H1 (cell line): ENCODE measurements at regions not wholly inside any gene's neighbourhood (a gene's known extent, or its start where the extent isn't known, plus 50 kb on each side); places are given as distances from the start of the nearest gene placed in this dataset.

ENCODE experiments used
- CTCF ChIA-PET: fragments of 300-600 bp; sonication (Branson Sonifier 250); formaldehyde crosslinking; loops from one replicate; lab custom pipeline; 2021; ENCODE audit not compliant: partially characterized antibody; lab: Charles Lee
- POLR2A ChIA-PET: fragments of 300-600 bp; sonication (Branson Sonifier 250); formaldehyde crosslinking; loops from one replicate; lab custom pipeline; 2021; ENCODE audit warnings: inconsistent platforms; ENCODE audit not compliant: partially characterized antibody; lab: Charles Lee
- DNase-seq, 2 experiments: peaks; one replicate each; pipeline versions ENCODE4 v3.0.0 to v3.0.0-alpha.2; 2010 to 2022; ENCODE audit warnings: low spot score in 2 of 2, low read depth in 1 of 2, mixed read lengths in 1 of 2
- FAIRE-seq: peaks from 2 replicates; lab custom pipeline; 2011; peaks lifted over from hg19 to GRCh38; lab: Jason Lieb, UNC
- H2AFZ ChIP-seq: 2 replicates; pipeline ENCODE4 v1.8.1; 2012; ENCODE audit warnings: low read length, inconsistent platforms
- H2AK5ac ChIP-seq: 2 replicates; pipeline ENCODE4 v1.6.1; 2013; ENCODE audit warnings: low read depth, low read length
- H2BK120ac ChIP-seq: replicated peaks from 2 replicates; pipeline ENCODE3; 2013; ENCODE audit warnings: low read depth, low read length, inconsistent platforms
- H2BK12ac ChIP-seq: 2 replicates; pipeline ENCODE4 v1.6.1; 2013; ENCODE audit warnings: low read depth, low read length
- H2BK15ac ChIP-seq: 2 replicates; pipeline ENCODE4 v1.6.1; 2013; ENCODE audit warnings: low read length
- H2BK20ac ChIP-seq: 2 replicates; pipeline ENCODE4 v1.6.1; 2013; ENCODE audit warnings: low read length
- H2BK5ac ChIP-seq: 2 replicates; pipeline ENCODE4 v1.6.1; 2013; ENCODE audit warnings: low read depth, low read length
- H3K14ac ChIP-seq: 2 replicates; pipeline ENCODE4 v1.6.1; 2013; ENCODE audit warnings: inconsistent platforms; ENCODE audit not compliant: insufficient read length
- H3K18ac ChIP-seq: 2 replicates; pipeline ENCODE4 v1.6.1; 2013; ENCODE audit warnings: low read length; ENCODE audit errors: extremely low read depth
- H3K23ac ChIP-seq: 2 replicates; pipeline ENCODE4 v1.6.1; 2013; ENCODE audit warnings: inconsistent platforms; ENCODE audit not compliant: insufficient read length
- H3K23me2 ChIP-seq: 2 replicates; pipeline ENCODE4 v1.6.1; 2013; ENCODE audit warnings: low read depth, low read length
- H3K27ac ChIP-seq: 2 replicates; pipeline ENCODE4 v1.6.1; 2011; ENCODE audit warnings: low read depth, low read length, inconsistent platforms
- H3K27me3 ChIP-seq, 4 experiments: replicated peaks in 1 of 4; 1 replicate in 1 of 4; 2 replicates in 3 of 4; pipeline versions ENCODE4 v1.6.1 to v1.8.1; 2011 to 2013; ENCODE audit warnings: low read length in 3 of 4, mild to moderate bottlenecking in 3 of 4, inconsistent platforms in 2 of 4, mixed read lengths in 2 of 4, moderate library complexity in 1 of 4; ENCODE audit not compliant: control insufficient read depth in 3 of 4, insufficient read depth in 3 of 4; ENCODE audit errors: extremely low read depth in 1 of 4
- H3K36me3 ChIP-seq, 4 experiments: 2 replicates each; pipeline versions ENCODE4 v1.6.1 to v1.8.1; 2011 to 2013; ENCODE audit warnings: mild to moderate bottlenecking in 4 of 4, low read length in 3 of 4, moderate library complexity in 2 of 4, control low read depth in 1 of 4, inconsistent platforms in 1 of 4; ENCODE audit not compliant: insufficient read depth in 4 of 4, control insufficient read depth in 2 of 4
- H3K4ac ChIP-seq: replicated peaks from 2 replicates; pipeline ENCODE3; 2013; ENCODE audit warnings: low read length, low read depth, mixed read lengths, inconsistent platforms; ENCODE audit not compliant: insufficient read length
- H3K4me1 ChIP-seq, 4 experiments: replicated peaks in 1 of 4; 1 replicate in 1 of 4; 2 replicates in 3 of 4; pipeline versions ENCODE4 v1.6.1 to v1.8.1; 2011 to 2013; ENCODE audit warnings: low read length in 3 of 4, inconsistent platforms in 2 of 4, mixed read lengths in 1 of 4; ENCODE audit not compliant: insufficient read depth in 4 of 4, control insufficient read depth in 3 of 4
- H3K4me2 ChIP-seq, 2 experiments: 2 replicates each; pipeline versions ENCODE4 v1.6.1 to v1.8.1; 2011 to 2013; ENCODE audit warnings: low read depth in 2 of 2, low read length in 2 of 2, control low read depth in 1 of 2, inconsistent platforms in 1 of 2, mild to moderate bottlenecking in 1 of 2; ENCODE audit not compliant: insufficient read depth in 1 of 2
- H3K4me3 ChIP-seq, 4 experiments: fragments of 200-600, 300-600 bp in 1 of 4; sonication (generic), shearing (Covaris generic), sonication (Bioruptor Twin) in 1 of 4; 2 replicates each; pipeline versions ENCODE4 v1.5.1 to v1.8.1; 2011 to 2016; ENCODE audit warnings: low read length in 4 of 4, low read depth in 3 of 4, control low read depth in 2 of 4, inconsistent platforms in 2 of 4, mild to moderate bottlenecking in 2 of 4, mixed read lengths in 1 of 4, moderate library complexity in 1 of 4; ENCODE audit not compliant: insufficient read depth in 2 of 4; ENCODE audit errors: extremely low read depth in 1 of 4
- H3K56ac ChIP-seq: replicated peaks from 2 replicates; pipeline ENCODE3; 2013; ENCODE audit warnings: low read depth, mild to moderate bottlenecking, mixed read lengths, low read length, inconsistent platforms; ENCODE audit not compliant: insufficient read length
- H3K79me1 ChIP-seq: 2 replicates; pipeline ENCODE4 v1.6.1; 2013; ENCODE audit warnings: low read depth, low read length, control low read depth
- H3K79me2 ChIP-seq, 2 experiments: 2 replicates each; pipeline versions ENCODE4 v1.6.1 to v1.8.1; 2012 to 2013; ENCODE audit warnings: low read length in 2 of 2, mild to moderate bottlenecking in 2 of 2, inconsistent platforms in 1 of 2; ENCODE audit not compliant: insufficient read depth in 2 of 2, control insufficient read depth in 1 of 2
- H3K9ac ChIP-seq, 4 experiments: replicated peaks in 1 of 4; 1 replicate in 1 of 4; 2 replicates in 3 of 4; pipeline versions ENCODE4 v1.6.1 to v1.8.1; 2011 to 2013; ENCODE audit warnings: low read depth in 3 of 4, low read length in 3 of 4, control low read depth in 2 of 4, mild to moderate bottlenecking in 2 of 4, moderate library complexity in 2 of 4, inconsistent platforms in 1 of 4; ENCODE audit errors: extremely low read depth in 1 of 4
- H3K9me3 ChIP-seq, 2 experiments: 2 replicates each; pipeline versions ENCODE4 v1.6.1 to v1.8.1; 2012 to 2013; ENCODE audit warnings: mild to moderate bottlenecking in 2 of 2, moderate library complexity in 2 of 2, control low read depth in 1 of 2, inconsistent platforms in 1 of 2, low read depth in 1 of 2, low read length in 1 of 2, mixed read lengths in 1 of 2; ENCODE audit not compliant: insufficient read depth in 2 of 2
- H4K20me1 ChIP-seq, 2 experiments: replicated peaks in 1 of 2; 2 replicates each; pipeline versions ENCODE3 to v1.8.1; 2011 to 2013; ENCODE audit warnings: inconsistent platforms in 2 of 2, low read length in 2 of 2, mild to moderate bottlenecking in 1 of 2; ENCODE audit not compliant: insufficient read depth in 2 of 2, control insufficient read depth in 1 of 2
- H4K5ac ChIP-seq: 2 replicates; pipeline ENCODE4 v1.6.1; 2013; ENCODE audit warnings: low read length, low read depth, mixed read lengths, inconsistent platforms; ENCODE audit not compliant: insufficient read length
- H4K8ac ChIP-seq: 2 replicates; pipeline ENCODE4 v1.8.0; 2013; ENCODE audit warnings: mild to moderate bottlenecking, moderate library complexity, low read length, inconsistent platforms; ENCODE audit not compliant: insufficient read depth; ENCODE audit errors: extremely low read depth
- H4K91ac ChIP-seq: replicated peaks from 2 replicates; pipeline ENCODE3; 2013; ENCODE audit warnings: low read length, mixed read lengths, inconsistent platforms; ENCODE audit not compliant: insufficient read length
- BACH1 ChIP-seq: IDR thresholded peaks from 2 replicates; pipeline ENCODE4 v1.6.1; 2012; ENCODE audit warnings: low read length, improper control_type of control experiment
- EGR1 ChIP-seq: IDR thresholded peaks from 2 replicates; pipeline ENCODE4 v1.6.1; 2011; ENCODE audit warnings: low read depth, low read length, borderline replicate concordance
- SP4 ChIP-seq: IDR thresholded peaks from 2 replicates; pipeline ENCODE4 v1.6.1; 2012; ENCODE audit warnings: low read length, inconsistent platforms
- WGBS, 2 experiments: shearing (Covaris generic) in 1 of 2; methylation state at CpG; one replicate each; pipeline versions ENCODE4 v1.1.6 to v1.1.7; 2013 to 2015; ENCODE audit warnings: low lambda C conversion rate in 2 of 2, mixed read lengths in 2 of 2, inconsistent platforms in 1 of 2, low coverage in 1 of 2, missing lambda C conversion rate in 1 of 2; ENCODE audit not compliant: insufficient replicate concordance in 2 of 2, insufficient coverage in 1 of 2, insufficient read length in 1 of 2; ENCODE audit errors: extremely low coverage in 1 of 2, missing lambda C conversion rate in 1 of 2; 5-methylcytosine and 5-hydroxymethylcytosine counted together

- CTCF ChIA-PET = interaction anchor here (1.0 to 3.3 kb wide), 2 partner anchors 8 to 28 kb away, joined by 3 to 15 read pairs; no protein-coding TSS in a partner anchor
- peaks cover 0 to 10% (median under 1%) of the 10 kb centered on the region in 4 experiments; a peak in 2 of 7 replicates for H3K4me1 ChIP-seq
- no peak overlapping the region for H3K4ac ChIP-seq
- no peak overlapping the region for H2BK20ac ChIP-seq
- no peaks in the 10 kb centered on the region for H3K79me1 ChIP-seq
- H4K5ac ChIP-seq = no peak overlapping the region
- H3K14ac ChIP-seq = no peak overlapping the region
- H3K9ac ChIP-seq = no peak overlapping the region
- TF ChIP-seq EGR1 (no peak), SP4 (no peak), BACH1 (no peak)
- TF ChIP-seq, all 59 proteins: peak for 0
- Histone ChIP-seq H3K18ac (no peak overlapping the region), H4K91ac (no peak overlapping the region), H4K20me1 (no peaks in the 10 kb centered on the region), H3K79me2 (no peaks in the 10 kb centered on the region), H3K9me3 (peaks cover 8 to 12% of the 10 kb centered on the region in 2 experiments; a peak in 3 of 4 replicates), H3K27ac (no peak overlapping the region), H3K36me3 (no peaks in the 10 kb centered on the region), H2BK5ac (no peak overlapping the region), H2AFZ (no peak overlapping the region), H3K27me3 (no peaks in the 10 kb centered on the region), H2BK12ac (no peak overlapping the region), H2AK5ac (no peak overlapping the region), H3K4me3 (no peak overlapping the region), H3K56ac (no peak overlapping the region), H3K4me2 (no peak overlapping the region), H4K8ac (no peak overlapping the region), H3K23ac (no peak overlapping the region), H3K23me2 (no peaks in the 10 kb centered on the region), H2BK120ac (no peak overlapping the region), H2BK15ac (no peak overlapping the region)
- POLR2A ChIA-PET = no interaction called here
- DNase-seq (no peak), FAIRE-seq (no peak)
- 86% methylated on average over 1 of the region's 1 CpG; no CpG with 5 or more reads in 1 of the 2 experiments for WGBS, 2 experiments
Measured at GRCh38 chr3:32046102-32046501, 60.3 kb upstream of the GPD1L start.
